ENCODE measurements at regions not wholly inside any gene's neighbourhood (a gene's known extent, or its start where the extent isn't known, plus 50 kb on each side); places are given as distances from the start of the nearest gene placed in this dataset.

DNA sequence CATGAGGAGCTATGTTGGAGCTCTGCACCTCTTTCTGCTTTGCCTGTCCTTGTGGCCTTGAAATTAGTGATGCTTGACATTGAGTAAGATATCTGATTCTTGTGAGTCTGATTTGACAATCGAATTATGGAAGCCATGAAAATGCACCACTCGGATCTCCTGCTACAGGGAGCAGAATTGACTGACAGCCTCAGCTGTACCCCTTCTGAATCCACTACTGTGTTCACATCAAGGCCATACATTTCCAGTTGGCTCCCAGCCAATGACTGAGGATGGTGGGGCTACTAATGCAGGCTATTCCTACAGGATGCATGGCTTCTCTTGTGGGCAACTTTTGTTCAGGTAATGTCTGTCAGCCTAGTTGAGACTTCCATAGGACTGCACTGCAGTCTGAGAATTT is 321.9 kb downstream of the REEP3 start:
- TF ChIP-seq, protein P1, sequence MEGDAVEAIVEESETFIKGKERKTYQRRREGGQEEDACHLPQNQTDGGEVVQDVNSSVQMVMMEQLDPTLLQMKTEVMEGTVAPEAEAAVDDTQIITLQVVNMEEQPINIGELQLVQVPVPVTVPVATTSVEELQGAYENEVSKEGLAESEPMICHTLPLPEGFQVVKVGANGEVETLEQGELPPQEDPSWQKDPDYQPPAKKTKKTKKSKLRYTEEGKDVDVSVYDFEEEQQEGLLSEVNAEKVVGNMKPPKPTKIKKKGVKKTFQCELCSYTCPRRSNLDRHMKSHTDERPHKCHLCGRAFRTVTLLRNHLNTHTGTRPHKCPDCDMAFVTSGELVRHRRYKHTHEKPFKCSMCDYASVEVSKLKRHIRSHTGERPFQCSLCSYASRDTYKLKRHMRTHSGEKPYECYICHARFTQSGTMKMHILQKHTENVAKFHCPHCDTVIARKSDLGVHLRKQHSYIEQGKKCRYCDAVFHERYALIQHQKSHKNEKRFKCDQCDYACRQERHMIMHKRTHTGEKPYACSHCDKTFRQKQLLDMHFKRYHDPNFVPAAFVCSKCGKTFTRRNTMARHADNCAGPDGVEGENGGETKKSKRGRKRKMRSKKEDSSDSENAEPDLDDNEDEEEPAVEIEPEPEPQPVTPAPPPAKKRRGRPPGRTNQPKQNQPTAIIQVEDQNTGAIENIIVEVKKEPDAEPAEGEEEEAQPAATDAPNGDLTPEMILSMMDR (IDR thresholded peaks at IDR 0.05; ENCODE audit: insufficient read depth, low read length, poor library complexity, severe bottlenecking), result no peak
- no peak for TF ChIP-seq EZH2phosphoT487 (conservative IDR thresholded peaks at IDR 0.05; ENCODE audit: low read length)
